CD4-positive, alpha-beta T cell treated with Interleukin-17A for 1 hour (primary cell): ENCODE measurements at regions not wholly inside any gene's neighbourhood (a gene's known extent, or its start where the extent isn't known, plus 50 kb on each side); places are given as distances from the start of the nearest gene placed in this dataset.

Source experiments
- DNase-seq: peaks from one replicate; pipeline ENCODE4 v3.0.0-alpha.2; 2020

DNA sequence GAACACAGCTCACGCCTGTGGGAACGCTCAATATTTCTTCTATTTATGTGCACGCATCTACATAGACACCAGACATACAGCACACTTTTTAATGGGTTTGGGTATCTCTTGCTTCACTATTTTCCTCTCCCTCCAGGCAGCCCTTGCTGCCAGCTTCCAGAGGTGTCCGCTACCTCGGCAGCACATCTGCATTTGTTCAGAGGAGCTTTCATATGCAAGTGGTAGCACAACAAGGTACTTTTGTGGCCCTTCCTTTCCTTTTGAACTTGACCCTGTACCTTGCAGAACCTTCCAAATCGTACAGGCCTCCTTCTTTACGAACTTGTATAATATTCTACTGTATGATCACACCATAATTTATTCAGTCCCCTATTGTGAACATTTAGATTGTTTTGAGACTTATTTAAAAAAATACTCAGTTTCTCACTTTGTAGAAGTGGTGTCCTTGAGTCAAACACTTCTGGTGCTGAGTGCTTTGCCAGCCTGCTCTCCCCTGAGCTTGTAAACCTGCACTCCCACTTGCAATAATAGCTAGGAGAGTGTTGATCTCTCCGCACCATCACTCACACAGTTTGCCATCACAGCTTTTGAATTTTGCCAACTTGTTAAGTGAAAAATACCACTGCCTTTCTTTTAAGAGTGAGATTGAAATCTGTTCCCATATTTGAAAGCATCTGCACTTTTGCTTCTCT is 106.0 kb upstream of the ZNF32 start:
- no peak for DNase-seq

- no peak for DNase-seq
Measured at GRCh38 chr10:43753397-43754061, 104.8 kb upstream of the ZNF32 start.

GRCh38 chr10:43752682-43753081 is 104.0 kb upstream of the ZNF32 start:
- no peak for DNase-seq

DNA sequence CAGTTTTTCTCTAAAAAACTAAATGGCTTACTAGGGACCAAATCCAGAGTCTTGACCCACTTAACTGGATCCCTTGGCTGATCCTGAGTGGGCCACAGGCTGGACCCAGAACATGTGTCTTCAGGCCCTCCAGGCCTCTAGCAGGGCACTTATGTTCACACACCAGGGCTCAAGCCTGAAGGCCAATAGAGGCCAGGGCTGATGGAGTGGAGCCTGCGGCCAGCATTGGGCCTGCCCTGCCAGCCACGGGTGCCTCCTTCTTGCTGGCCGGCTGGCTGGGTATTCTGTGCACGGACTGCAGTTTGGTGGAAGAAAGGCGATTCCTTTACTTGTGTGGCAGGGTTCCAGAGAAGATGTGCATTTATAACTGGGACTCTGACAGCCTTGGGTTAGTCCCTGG is 103.0 kb upstream of the ZNF32 start:
- DNase-seq: no peak

GRCh38 chr10:43749940-43750552 is 101.4 kb upstream of the ZNF32 start:
- DNase-seq: no peak

- no peak for DNase-seq
Measured at GRCh38 chr10:43749145-43749576, 100.5 kb upstream of the ZNF32 start.

GRCh38 chr10:43748560-43748959 is 99.9 kb upstream of the ZNF32 start:
- DNase-seq: no peak

- DNase-seq: no peak
Measured at GRCh38 chr10:43746906-43747305, 98.2 kb upstream of the ZNF32 start.

- DNase-seq: no peak
Measured at GRCh38 chr10:43739161-43739560, 90.5 kb upstream of the ZNF32 start.

DNA sequence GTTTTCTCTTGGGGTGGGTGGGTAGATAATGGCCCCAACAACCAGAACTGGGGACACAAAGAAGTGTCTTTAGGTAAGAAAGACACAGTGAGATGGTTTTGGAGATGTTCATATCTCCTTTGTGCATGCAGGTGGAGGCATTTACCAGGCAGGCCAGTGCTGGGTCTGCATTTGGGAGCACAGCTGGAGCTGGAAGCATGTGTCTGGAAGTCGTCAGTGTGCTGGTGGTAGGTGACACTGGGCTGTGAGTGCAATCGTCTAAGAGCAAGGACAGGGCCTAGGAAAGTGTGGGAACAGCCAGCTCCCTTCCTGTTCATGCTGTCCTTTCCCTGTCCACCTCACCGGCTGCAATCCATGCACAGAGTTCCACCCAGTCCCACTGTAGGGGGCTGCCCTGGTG is 88.3 kb upstream of the ZNF32 start:
- DNase-seq: no peak

- no peak for DNase-seq
Measured at GRCh38 chr10:43735907-43736306, 87.2 kb upstream of the ZNF32 start.

GRCh38 chr10:43734716-43735115 is 86.0 kb upstream of the ZNF32 start:
- DNase-seq: no peak

DNA sequence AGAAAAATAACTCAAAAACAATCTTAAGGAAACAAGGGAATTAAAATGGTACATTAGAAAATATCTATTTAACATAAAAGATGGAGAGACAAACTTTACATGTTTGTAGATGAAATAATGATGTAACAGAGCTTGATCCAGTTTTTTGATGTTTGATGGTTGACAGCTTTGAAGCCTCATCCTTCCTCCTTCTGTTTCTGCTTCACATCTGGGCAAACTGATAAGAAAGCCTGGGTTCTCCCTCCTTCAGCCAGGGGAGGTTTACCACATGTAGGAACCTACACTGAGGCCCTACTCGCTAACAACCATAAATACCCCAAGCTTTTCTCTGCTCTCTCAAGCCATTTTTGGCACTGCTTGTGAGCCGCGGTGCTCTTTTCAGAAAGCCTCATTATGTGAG is 82.8 kb upstream of the ZNF32 start:
- no peak for DNase-seq

DNA sequence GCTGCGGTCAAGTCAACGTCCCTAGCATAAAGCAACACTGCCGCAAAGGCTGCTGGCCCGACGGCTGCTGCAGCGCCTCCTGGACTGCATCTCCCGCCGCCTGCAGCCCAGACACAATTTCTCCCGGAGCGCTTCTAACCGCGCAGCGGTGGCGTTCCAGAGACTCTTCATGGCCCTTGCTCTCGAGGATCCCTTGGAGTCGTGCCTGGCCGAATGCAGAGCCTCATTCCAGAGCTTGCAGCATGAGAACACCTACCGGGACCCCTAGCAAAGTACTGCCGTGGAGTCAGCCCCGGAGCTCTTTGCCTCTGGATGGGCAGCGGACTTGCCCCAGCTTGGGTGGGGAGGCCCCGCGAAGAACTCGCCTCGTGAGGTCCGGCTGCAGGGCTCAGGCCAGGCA is 79.7 kb upstream of the ZNF32 start:
- DNase-seq: no peak

- no peak for DNase-seq
Measured at GRCh38 chr10:43727935-43728334, 79.3 kb upstream of the ZNF32 start.

DNA sequence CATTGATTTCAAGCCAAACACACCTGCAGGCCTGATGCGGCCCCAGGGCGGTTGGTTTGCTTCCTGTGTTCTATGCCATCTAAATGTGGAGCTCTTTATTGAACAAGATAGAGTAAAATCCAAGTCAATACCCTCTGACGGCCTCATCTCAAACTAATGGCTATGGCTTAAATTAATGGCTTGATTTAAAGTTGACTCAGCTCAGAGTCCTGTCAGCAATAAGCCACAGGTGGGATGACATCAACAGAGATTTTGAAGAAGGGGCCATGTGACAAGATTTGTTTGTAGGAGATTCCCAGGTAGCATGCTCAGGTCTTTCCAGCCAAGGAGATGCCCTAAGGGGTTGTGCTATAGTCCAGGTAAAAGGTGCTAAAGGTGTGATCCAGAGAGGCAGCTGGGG is 66.7 kb upstream of the ZNF32 start:
- no peak for DNase-seq

DNA sequence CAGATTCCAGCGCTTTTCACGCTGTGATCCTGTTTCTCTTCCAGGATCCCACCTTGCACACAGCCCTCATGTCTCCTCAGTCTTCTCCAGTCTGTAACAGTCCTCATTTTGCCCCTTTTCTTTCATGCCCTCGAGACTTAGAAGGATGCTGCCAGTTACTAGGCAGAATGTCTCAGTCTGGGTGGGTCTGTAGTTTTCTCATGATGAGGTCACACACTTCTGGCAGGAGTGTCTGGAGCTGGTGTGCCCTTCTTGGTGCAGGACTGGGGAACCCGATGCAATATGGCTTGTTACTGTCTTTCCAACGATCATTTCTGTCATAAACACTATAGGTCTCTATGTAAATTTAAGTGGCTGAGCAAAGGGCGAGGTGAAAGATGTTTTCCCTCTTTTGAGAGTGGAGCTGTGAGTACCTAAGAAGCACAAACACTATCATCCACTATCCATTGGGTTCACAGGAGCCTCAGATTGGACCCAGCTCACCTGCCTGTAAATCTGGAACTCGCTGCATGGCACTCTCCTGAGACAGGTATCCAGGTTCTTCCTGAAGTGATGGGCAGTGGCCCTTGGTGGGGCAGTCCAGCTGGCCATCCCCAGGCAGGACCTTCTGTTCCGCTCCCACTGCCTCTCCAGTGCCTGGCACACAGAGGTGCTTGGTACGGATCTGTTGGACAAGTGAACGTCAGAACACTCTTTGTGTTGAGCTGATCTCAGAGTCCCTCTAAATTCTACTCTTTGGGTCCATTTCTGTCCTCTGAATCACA is 64.3 kb upstream of the ZNF32 start:
- no peak for DNase-seq

DNA sequence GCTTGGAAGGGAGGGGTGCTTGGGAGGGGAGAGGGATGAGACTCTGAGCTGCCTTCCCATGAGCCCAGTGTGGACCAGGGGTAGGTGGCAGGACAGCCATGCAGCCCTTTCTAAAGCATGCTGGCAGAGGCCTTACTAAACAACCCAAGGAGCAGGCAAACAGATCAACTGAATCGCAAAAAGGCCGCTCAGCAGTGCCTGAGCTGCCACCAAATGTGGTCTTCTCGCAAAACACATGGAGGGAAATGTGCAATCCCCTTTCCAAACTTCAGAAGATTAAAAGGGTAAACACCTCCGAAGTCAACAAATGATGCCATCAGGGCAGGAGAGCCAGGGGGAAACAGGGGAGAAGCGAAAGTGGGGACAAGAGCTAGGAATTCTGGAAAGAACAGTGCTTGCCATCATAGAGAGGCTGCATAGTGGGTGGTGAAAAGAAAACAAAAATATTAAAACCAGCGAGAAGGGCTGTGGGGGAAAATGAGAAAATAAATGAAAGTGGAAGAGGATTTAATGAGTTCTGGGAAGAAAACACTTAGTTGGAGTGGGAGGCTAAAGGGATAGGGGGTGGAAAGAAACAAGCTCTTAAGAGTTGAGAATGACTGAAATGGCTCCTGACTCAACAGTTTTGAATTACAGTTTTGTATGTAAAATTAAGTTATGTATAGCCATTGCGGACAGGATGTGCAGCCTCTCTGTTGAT is 62.2 kb upstream of the ZNF32 start:
- DNase-seq: no peak

DNA sequence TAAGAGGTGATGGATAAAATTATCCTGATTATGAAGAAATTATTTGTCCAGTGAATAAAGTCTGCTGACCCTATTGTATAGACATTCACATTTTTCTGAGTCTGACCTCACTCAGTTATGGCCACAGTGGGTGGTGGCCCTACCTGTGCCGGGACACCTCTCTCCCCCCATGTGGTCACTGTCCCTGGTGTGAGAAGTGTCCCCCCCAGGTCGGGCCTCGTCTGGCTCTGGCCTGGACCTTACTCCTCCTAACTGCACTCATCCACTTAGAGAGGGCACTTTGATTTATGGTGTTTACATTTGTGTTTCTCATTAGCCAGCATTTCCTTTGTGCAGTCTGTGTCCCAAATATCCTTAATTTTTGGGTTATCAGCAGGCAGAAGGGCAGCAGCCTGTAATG is 59.6 kb upstream of the ZNF32 start:
- no peak for DNase-seq

- no peak for DNase-seq
Measured at GRCh38 chr10:43707770-43708169, 59.1 kb upstream of the ZNF32 start.

- no peak for DNase-seq
Measured at GRCh38 chr10:43706166-43706565, 57.5 kb upstream of the ZNF32 start.

- no peak for DNase-seq
Measured at GRCh38 chr10:43703286-43703685, 54.6 kb upstream of the ZNF32 start.

- DNase-seq: no peak
Measured at GRCh38 chr10:43702936-43703281, 54.2 kb upstream of the ZNF32 start.
